Karpas-422 (cell line): ENCODE measurements at regions not wholly inside any gene's neighbourhood (a gene's known extent, or its start where the extent isn't known, plus 50 kb on each side); places are given as distances from the start of the nearest gene placed in this dataset.
"Not testable (repeated sequence)": the region's sequence is repeated elsewhere in the genome, so short reads cannot be mapped to it uniquely, and the experiment has no call there.

Experiments
- DNase-seq: peaks from one replicate; pipeline ENCODE4 v3.0.0-alpha.2; 2015
- H2AFZ ChIP-seq: fragments of 200-600 bp; sonication (generic); 2 replicates; pipeline ENCODE4 v1.6.1; 2014; ENCODE audit warnings: antibody characterized with exemption, low read length, mixed read lengths
- H3K27ac ChIP-seq: fragments of 200-600 bp; sonication (generic); 2 replicates; pipeline ENCODE4 v1.5.1; 2014; ENCODE audit warnings: mild to moderate bottlenecking, low read length, moderate library complexity
- H3K27me3 ChIP-seq: fragments of 200-600 bp; sonication (generic); 2 replicates; pipeline ENCODE4 v1.6.1; 2014; ENCODE audit warnings: low read length, mixed read lengths
- H3K36me3 ChIP-seq: fragments of 200-600 bp; sonication (generic); 2 replicates; pipeline ENCODE4 v1.6.1; 2014; ENCODE audit warnings: low read length, mixed read lengths; ENCODE audit not compliant: insufficient read depth
- H3K4me1 ChIP-seq: fragments of 200-600 bp; sonication (generic); 2 replicates; pipeline ENCODE4 v1.6.1; 2014; ENCODE audit warnings: mild to moderate bottlenecking, low read length, mixed read lengths
- H3K4me2 ChIP-seq: fragments of 200-600 bp; sonication (generic); 2 replicates; pipeline ENCODE4 v1.6.1; 2014; ENCODE audit warnings: low read length, low read depth, mild to moderate bottlenecking; ENCODE audit not compliant: poor library complexity, severe bottlenecking
- H3K4me3 ChIP-seq: fragments of 200-600 bp; sonication (generic); 2 replicates; pipeline ENCODE4 v1.5.1; 2014; ENCODE audit warnings: mild to moderate bottlenecking, antibody characterized with exemption, low read length, mixed read lengths
- H3K79me2 ChIP-seq: fragments of 200-600 bp; sonication (generic); 2 replicates; pipeline ENCODE4 v1.6.1; 2014; ENCODE audit warnings: mild to moderate bottlenecking, low read length, mixed read lengths
- H3K9ac ChIP-seq: fragments of 200-600 bp; sonication (generic); 2 replicates; pipeline ENCODE4 v1.6.0; 2014; ENCODE audit warnings: low read length
- H3K9me2 ChIP-seq: fragments of 200-600 bp; sonication (generic), shearing (Covaris generic); replicated peaks from 2 replicates; pipeline ENCODE4 v1.6.0; 2014; ENCODE audit warnings: mild to moderate bottlenecking, low read length, moderate library complexity; ENCODE audit not compliant: insufficient read depth
- H3K9me3 ChIP-seq: fragments of 300-700, 200-600 bp; sonication (generic); 2 replicates; pipeline ENCODE4 v1.6.1; 2014; ENCODE audit warnings: low read length, mixed read lengths
- H4K20me1 ChIP-seq: fragments of 200-600 bp; sonication (generic); 2 replicates; pipeline ENCODE4 v1.6.1; 2014; ENCODE audit warnings: mild to moderate bottlenecking, antibody characterized with exemption, low read length, low read depth; ENCODE audit not compliant: insufficient read depth

GRCh38 chr12:116670859-116671258 is 67.0 kb downstream of the SPRING1 start:
- Histone ChIP-seq H3K9ac (no peak overlapping the region), H2AFZ (no peak overlapping the region), H4K20me1 (no peaks in the 10 kb centered on the region), H3K4me3 (no peak overlapping the region), H3K79me2 (no peaks in the 10 kb centered on the region), H3K4me2 (peak overlapping the region; percentile 22), H3K9me3 (no peaks in the 10 kb centered on the region), H3K27me3 (no peaks in the 10 kb centered on the region), H3K4me1 (peaks cover 32% of the 10 kb centered on the region), H3K27ac (no peak overlapping the region), H3K9me2 (no peaks in the 10 kb centered on the region), H3K36me3 (no peaks in the 10 kb centered on the region)
- peak; percentile 74 for DNase-seq

- Histone ChIP-seq H3K27me3 (no peaks in the 10 kb centered on the region), H3K79me2 (no peaks in the 10 kb centered on the region), H3K27ac (no peak overlapping the region), H3K9me3 (no peaks in the 10 kb centered on the region), H3K9me2 (no peaks in the 10 kb centered on the region), H3K9ac (no peak overlapping the region), H3K4me2 (no peak overlapping the region), H3K36me3 (no peaks in the 10 kb centered on the region), H3K4me3 (no peak overlapping the region), H4K20me1 (no peaks in the 10 kb centered on the region), H2AFZ (no peak overlapping the region), H3K4me1 (peaks cover 19% of the 10 kb centered on the region)
- no peak for DNase-seq
Measured at GRCh38 chr12:116667752-116668151, 70.1 kb downstream of the SPRING1 start.

DNA sequence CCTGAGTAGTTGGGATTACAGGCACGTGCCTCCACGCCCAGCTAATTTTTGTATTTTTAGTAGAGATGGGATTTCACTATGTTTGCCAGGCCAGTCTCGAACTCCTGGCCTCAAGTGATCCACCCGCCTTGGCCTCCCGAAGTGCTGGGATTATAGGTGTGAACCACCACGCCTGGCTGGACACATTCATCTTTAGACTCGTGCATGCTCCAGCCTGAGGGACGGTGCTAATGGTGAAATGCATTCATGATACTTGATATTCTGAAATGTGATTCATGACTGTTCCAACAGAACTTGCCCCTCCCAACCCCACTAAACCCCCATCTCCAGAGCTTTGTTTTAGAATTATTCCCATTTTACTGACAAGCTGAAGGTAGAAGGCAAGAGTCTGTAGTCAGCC is 71.0 kb downstream of the SPRING1 start:
- H2AFZ ChIP-seq, H3K9me3 ChIP-seq, H3K27me3 ChIP-seq, H3K79me2 ChIP-seq, H3K9ac ChIP-seq, H3K36me3 ChIP-seq, H3K4me2 ChIP-seq, H3K9me2 ChIP-seq, H4K20me1 ChIP-seq, H3K4me3 ChIP-seq, DNase-seq, H3K27ac ChIP-seq: not testable (repeated sequence)
- H3K4me1 ChIP-seq: peaks cover 12% of the 10 kb centered on the region

GRCh38 chr12:116666305-116666673 is 71.6 kb downstream of the SPRING1 start:
- Histone ChIP-seq H2AFZ (no peak overlapping the region), H3K79me2 (no peaks in the 10 kb centered on the region)

DNA sequence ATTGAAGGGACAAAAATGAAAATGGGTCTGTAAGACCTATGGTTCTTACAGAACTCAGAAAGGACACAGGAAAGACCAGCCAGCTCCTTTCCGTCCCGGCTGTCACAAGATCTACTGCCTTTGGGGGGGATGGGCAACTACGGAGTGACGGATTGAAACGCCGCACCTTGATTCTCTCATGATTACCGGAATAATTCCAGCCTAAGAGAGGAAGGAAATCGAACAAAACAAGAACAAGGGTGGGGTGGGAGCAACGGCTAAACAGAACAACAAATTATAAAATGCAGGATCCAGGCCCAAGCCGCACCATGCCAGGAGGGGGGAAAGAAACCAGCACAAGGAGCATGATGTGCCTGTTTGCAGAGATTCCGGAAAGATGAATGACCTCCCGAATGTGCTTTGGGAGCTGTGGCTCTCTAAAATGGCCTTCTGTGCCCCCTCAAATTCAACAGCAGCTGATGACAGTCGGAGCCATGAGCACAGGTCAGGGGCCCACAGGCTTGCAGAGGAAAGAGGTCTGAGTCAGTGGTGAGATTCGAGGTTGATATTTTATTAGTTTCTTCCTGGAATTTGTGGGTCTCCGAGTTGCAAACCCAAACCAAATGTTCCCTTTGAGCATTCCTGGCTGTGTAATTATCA is 72.1 kb downstream of the SPRING1 start:
- Histone ChIP-seq H3K27ac (no peak overlapping the region), H3K36me3 (no peaks in the 10 kb centered on the region), H3K27me3 (no peaks in the 10 kb centered on the region), H3K9ac (no peak overlapping the region), H3K4me1 (peaks cover 5% of the 10 kb centered on the region), H2AFZ (no peak overlapping the region), H3K9me2 (no peaks in the 10 kb centered on the region), H3K9me3 (no peaks in the 10 kb centered on the region), H3K79me2 (no peaks in the 10 kb centered on the region), H3K4me2 (no peak overlapping the region), H4K20me1 (no peaks in the 10 kb centered on the region), H3K4me3 (no peak overlapping the region)
- DNase-seq: no peak

More at GRCh38 chr12:116666305-116666673, 71.6 kb downstream of the SPRING1 start:
- Histone ChIP-seq H3K27ac (no peak overlapping the region), H3K27me3 (no peaks in the 10 kb centered on the region), H3K9me2 (no peaks in the 10 kb centered on the region), H3K4me3 (no peak overlapping the region), H3K9ac (no peak overlapping the region), H4K20me1 (no peaks in the 10 kb centered on the region), H3K9me3 (no peaks in the 10 kb centered on the region), H3K4me1 (peaks cover 10% of the 10 kb centered on the region), H3K4me2 (no peak overlapping the region), H3K36me3 (no peaks in the 10 kb centered on the region)
- DNase-seq: no peak

DNA sequence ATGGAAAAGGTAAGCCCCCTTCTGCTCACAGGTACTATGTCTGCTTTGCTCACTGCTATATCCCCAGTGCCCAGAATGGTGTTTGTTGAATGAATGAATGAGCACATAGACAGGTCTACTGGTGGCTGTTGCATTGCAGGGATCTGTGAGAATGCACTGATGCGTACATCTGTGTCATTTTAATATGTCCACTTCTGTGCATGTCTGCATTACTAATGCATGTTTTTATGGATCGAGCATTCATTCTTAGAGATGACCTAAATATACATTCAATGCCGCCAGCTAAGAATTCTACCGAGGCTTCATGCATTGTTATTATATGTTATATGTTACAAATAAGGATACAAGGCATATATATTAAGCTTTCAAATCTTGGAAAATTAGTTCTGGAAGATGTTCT is 73.8 kb downstream of the SPRING1 start:
- no peaks in the 10 kb centered on the region for H3K27me3 ChIP-seq
- no peak overlapping the region for H3K27ac ChIP-seq
- no peak overlapping the region for H2AFZ ChIP-seq
- H4K20me1 ChIP-seq: no peaks in the 10 kb centered on the region
- peaks cover 5% of the 10 kb centered on the region; the same call in 1 of the 2 replicates for H3K4me1 ChIP-seq
- H3K4me3 ChIP-seq: no peak overlapping the region
- H3K79me2 ChIP-seq: no peaks in the 10 kb centered on the region
- no peaks in the 10 kb centered on the region for H3K9me3 ChIP-seq
- H3K9me2 ChIP-seq: no peaks in the 10 kb centered on the region
- no peak for DNase-seq
- H3K9ac ChIP-seq: no peak overlapping the region
- H3K36me3 ChIP-seq: no peaks in the 10 kb centered on the region
- no peak overlapping the region for H3K4me2 ChIP-seq

- H3K4me3 ChIP-seq: no peak overlapping the region
- no peaks in the 10 kb centered on the region for H3K36me3 ChIP-seq
- H3K27ac ChIP-seq: no peak overlapping the region
- H3K4me2 ChIP-seq: no peak overlapping the region
- no peak overlapping the region for H3K9ac ChIP-seq
- no peaks in the 10 kb centered on the region for H3K27me3 ChIP-seq
- no peak overlapping the region for H2AFZ ChIP-seq
- no peak for DNase-seq
- H4K20me1 ChIP-seq: no peaks in the 10 kb centered on the region
- no peaks in the 10 kb centered on the region for H3K79me2 ChIP-seq
- no peaks in the 10 kb centered on the region for H3K9me3 ChIP-seq
- H3K4me1 ChIP-seq: peaks cover 5% of the 10 kb centered on the region; the same call in 1 of the 2 replicates
- H3K9me2 ChIP-seq: no peaks in the 10 kb centered on the region
Measured at GRCh38 chr12:116662612-116663144, 75.2 kb downstream of the SPRING1 start.

GRCh38 chr12:116661341-116661740 is 76.5 kb downstream of the SPRING1 start:
- H4K20me1 ChIP-seq: no peaks in the 10 kb centered on the region
- H3K4me1 ChIP-seq: peaks cover 5% of the 10 kb centered on the region; the same call in 1 of the 2 replicates
- H2AFZ ChIP-seq: no peak overlapping the region
- no peaks in the 10 kb centered on the region for H3K27me3 ChIP-seq
- DNase-seq: no peak
- H3K4me2 ChIP-seq: no peak overlapping the region
- H3K4me3 ChIP-seq: no peak overlapping the region
- no peak overlapping the region for H3K27ac ChIP-seq
- no peaks in the 10 kb centered on the region for H3K9me2 ChIP-seq
- no peaks in the 10 kb centered on the region for H3K9me3 ChIP-seq
- H3K36me3 ChIP-seq: no peaks in the 10 kb centered on the region
- H3K79me2 ChIP-seq: no peaks in the 10 kb centered on the region
- no peak overlapping the region for H3K9ac ChIP-seq
